ENCODE measurements at regions not wholly inside any gene's neighbourhood (a gene's known extent, or its start where the extent isn't known, plus 50 kb on each side); places are given as distances from the start of the nearest gene placed in this dataset.

GRCh38 chr6:155517294-155517693 is 61.7 kb upstream of the NOX3 start:
- 46% methylated on average over 8 of the region's 8 CpGs for WGBS (ENCODE audit: missing lambda C conversion rate)
- Histone ChIP-seq H3K4me3 (peak overlapping the region; percentile 44), H3K27ac (peak overlapping the region; percentile 68 to 77), H3K9me3 (no peaks in the 10 kb centered on the region), H3K4me2 (peak overlapping the region; percentile 77), H3K4me1 (no peaks in the 10 kb centered on the region)
- DNase-seq (ENCODE audit: low read depth in 1 of 2, low spot score in 1 of 2): no peak
- CTCF ChIA-PET: interaction anchor here (0.9 kb wide), 1 partner anchor 17 kb away, joined by 3 read pairs; no protein-coding TSS in a partner anchor
- FAIRE-seq: no peak
- peak; percentile 56 to 63; a peak in 5 of 6 replicates for ATAC-seq
- POLR2A ChIA-PET: interaction anchor here (1.6 kb wide), 1 partner anchor 23 kb away, joined by 3 read pairs; no protein-coding TSS in a partner anchor
- TF ChIP-seq HOXA7 (CRISPR knock-in tag; IDR thresholded peaks at IDR 0.05): no peak
- no peak for TF ChIP-seq MAFK (IDR thresholded peaks at IDR 0.05; ENCODE audit: partially characterized antibody)
- no peak for TF ChIP-seq JUNB (IDR thresholded peaks at IDR 0.05)
- no peak for TF ChIP-seq CBX8 (IDR thresholded peaks at IDR 0.05)
- TF ChIP-seq ESRRA (IDR thresholded peaks at IDR 0.05; ENCODE audit: borderline replicate concordance, low read length): no peak
- no peak for TF ChIP-seq RNF2 (IDR thresholded peaks at IDR 0.05; ENCODE audit: borderline replicate concordance, low read depth)
- no peak for TF ChIP-seq FOSL2 (IDR thresholded peaks at IDR 0.05)
- TF ChIP-seq FOSL2 (CRISPR knock-in tag; IDR thresholded peaks at IDR 0.05): no peak
- TF ChIP-seq NFE2L2 (conservative IDR thresholded peaks at IDR 0.05; ENCODE audit: low read length): no peak
- TF ChIP-seq HDAC2 (IDR thresholded peaks at IDR 0.05): no peak
- TF ChIP-seq, protein P1, sequence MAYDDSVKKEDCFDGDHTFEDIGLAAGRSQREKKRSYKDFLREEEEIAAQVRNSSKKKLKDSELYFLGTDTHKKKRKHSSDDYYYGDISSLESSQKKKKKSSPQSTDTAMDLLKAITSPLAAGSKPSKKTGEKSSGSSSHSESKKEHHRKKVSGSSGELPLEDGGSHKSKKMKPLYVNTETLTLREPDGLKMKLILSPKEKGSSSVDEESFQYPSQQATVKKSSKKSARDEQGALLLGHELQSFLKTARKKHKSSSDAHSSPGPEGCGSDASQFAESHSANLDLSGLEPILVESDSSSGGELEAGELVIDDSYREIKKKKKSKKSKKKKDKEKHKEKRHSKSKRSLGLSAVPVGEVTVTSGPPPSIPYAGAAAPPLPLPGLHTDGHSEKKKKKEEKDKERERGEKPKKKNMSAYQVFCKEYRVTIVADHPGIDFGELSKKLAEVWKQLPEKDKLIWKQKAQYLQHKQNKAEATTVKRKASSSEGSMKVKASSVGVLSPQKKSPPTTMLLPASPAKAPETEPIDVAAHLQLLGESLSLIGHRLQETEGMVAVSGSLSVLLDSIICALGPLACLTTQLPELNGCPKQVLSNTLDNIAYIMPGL (CRISPR knock-in tag; IDR thresholded peaks at IDR 0.05; ENCODE audit: borderline replicate concordance): no peak
- TF ChIP-seq, protein P2, sequence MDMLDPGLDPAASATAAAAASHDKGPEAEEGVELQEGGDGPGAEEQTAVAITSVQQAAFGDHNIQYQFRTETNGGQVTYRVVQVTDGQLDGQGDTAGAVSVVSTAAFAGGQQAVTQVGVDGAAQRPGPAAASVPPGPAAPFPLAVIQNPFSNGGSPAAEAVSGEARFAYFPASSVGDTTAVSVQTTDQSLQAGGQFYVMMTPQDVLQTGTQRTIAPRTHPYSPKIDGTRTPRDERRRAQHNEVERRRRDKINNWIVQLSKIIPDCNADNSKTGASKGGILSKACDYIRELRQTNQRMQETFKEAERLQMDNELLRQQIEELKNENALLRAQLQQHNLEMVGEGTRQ (IDR thresholded peaks at IDR 0.05): no peak
- no peak for TF ChIP-seq RARB (CRISPR knock-in tag; IDR thresholded peaks at IDR 0.05)
- no peak for TF ChIP-seq RCOR1 (IDR thresholded peaks at IDR 0.05; ENCODE audit: low read depth, low read length)
- TF ChIP-seq, protein P3, sequence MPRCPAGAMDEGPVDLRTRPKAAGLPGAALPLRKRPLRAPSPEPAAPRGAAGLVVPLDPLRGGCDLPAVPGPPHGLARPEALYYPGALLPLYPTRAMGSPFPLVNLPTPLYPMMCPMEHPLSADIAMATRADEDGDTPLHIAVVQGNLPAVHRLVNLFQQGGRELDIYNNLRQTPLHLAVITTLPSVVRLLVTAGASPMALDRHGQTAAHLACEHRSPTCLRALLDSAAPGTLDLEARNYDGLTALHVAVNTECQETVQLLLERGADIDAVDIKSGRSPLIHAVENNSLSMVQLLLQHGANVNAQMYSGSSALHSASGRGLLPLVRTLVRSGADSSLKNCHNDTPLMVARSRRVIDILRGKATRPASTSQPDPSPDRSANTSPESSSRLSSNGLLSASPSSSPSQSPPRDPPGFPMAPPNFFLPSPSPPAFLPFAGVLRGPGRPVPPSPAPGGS (IDR thresholded peaks at IDR 0.05): no peak
- no peak for TF ChIP-seq CBX2 (IDR thresholded peaks at IDR 0.05; ENCODE audit: borderline replicate concordance, low read depth)
- TF ChIP-seq HES2 (IDR thresholded peaks at IDR 0.05): no peak
- no peak for TF ChIP-seq HOXB5 (CRISPR knock-in tag; IDR thresholded peaks at IDR 0.05)
- TF ChIP-seq POLR2AphosphoS2 (conservative IDR thresholded peaks at IDR 0.05; ENCODE audit: low read length): no peak
- no peak for TF ChIP-seq HEYL (CRISPR knock-in tag; IDR thresholded peaks at IDR 0.05)
- no peak for TF ChIP-seq MAZ (IDR thresholded peaks at IDR 0.05; ENCODE audit: borderline replicate concordance, low read depth, low read length)

DNA sequence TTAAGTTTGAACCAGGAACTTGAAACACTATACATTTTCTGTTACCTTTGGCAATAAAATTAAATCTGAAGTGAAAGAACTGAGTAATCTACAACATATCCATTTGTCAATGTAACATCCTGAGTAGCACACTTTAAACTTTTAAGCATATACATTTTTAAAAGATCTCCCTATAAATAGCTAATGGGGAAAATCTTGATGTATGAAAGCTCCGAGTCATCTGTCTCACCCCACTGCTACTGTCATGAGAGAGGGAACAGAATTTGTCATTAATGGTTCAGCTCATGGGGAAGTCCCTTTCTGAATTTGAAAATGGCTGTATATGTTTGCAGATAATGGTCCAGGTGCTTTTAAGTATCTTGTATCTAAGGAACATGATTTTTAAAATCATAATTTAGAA is 55.2 kb upstream of the NOX3 start:
- H3K4me1 ChIP-seq: no peaks in the 10 kb centered on the region
- ATAC-seq (no peak), DNase-seq (ENCODE audit: low read depth in 1 of 2, low spot score in 1 of 2) (no peak), FAIRE-seq (no peak)
- WGBS (ENCODE audit: missing lambda C conversion rate): 88% methylated on average over 1 of the region's 1 CpG
- ChIA-PET POLR2A (no interaction called here), CTCF (no interaction called here)
- no peak overlapping the region for H3K4me2 ChIP-seq
- H3K9me3 ChIP-seq: no peaks in the 10 kb centered on the region
- no peak overlapping the region for H3K4me3 ChIP-seq
- no peak overlapping the region for H3K27ac ChIP-seq
- TF ChIP-seq POLR2A (IDR thresholded peaks at IDR 0.05; ENCODE audit: low read length): no peak
- no peak for TF ChIP-seq FOXS1 (CRISPR knock-in tag; IDR thresholded peaks at IDR 0.05)
- TF ChIP-seq HES2 (IDR thresholded peaks at IDR 0.05): no peak
- TF ChIP-seq CBX8 (IDR thresholded peaks at IDR 0.05): no peak

Measured in A549 (cell line).